SK-N-SH (cell line): ENCODE measurements at regions not wholly inside any gene's neighbourhood (a gene's known extent, or its start where the extent isn't known, plus 50 kb on each side); places are given as distances from the start of the nearest gene placed in this dataset.

Source experiments
- CTCF ChIA-PET: fragments of 300-600, 350-600 bp; formaldehyde crosslinking; extraction: SDS; loops from one replicate; lab custom pipeline; 2021; lab: Yijun Ruan, JAX
- POLR2A ChIA-PET: fragments of 350-600 bp; sonication (Branson Sonifier 250); formaldehyde crosslinking; extraction: SDS; loops from one replicate; lab custom pipeline; 2020; ENCODE audit warnings: antibody characterized with exemption, inconsistent platforms; lab: Yijun Ruan, JAX
- DNase-seq: peaks from one replicate; pipeline ENCODE4 v3.0.0; 2012
- H2AFZ ChIP-seq: fragments of 200-600 bp; sonication (generic); 2 replicates; pipeline ENCODE4 v1.8.1; 2016; ENCODE audit warnings: antibody characterized with exemption, mild to moderate bottlenecking, low read depth
- H3F3A ChIP-seq: fragments of 200-600 bp; sonication (generic); replicated peaks from 2 replicates; pipeline ENCODE3; 2016; ENCODE audit warnings: antibody characterized with exemption, mild to moderate bottlenecking; ENCODE audit not compliant: insufficient read depth
- H3K27ac ChIP-seq, 2 experiments: fragments of 200-500 bp in 1 of 2; fragments of 200-600 bp in 1 of 2; sonication (Bioruptor generic) in 1 of 2; sonication (generic), shearing (Covaris generic) in 1 of 2; 2 replicates each; pipeline versions ENCODE4 v1.5.1 to v1.6.1; 2014 to 2016; ENCODE audit warnings: low read depth in 2 of 2, inconsistent platforms in 1 of 2, low read length in 1 of 2, mild to moderate bottlenecking in 1 of 2, mixed read lengths in 1 of 2
- H3K27me3 ChIP-seq: fragments of 200-600 bp; sonication (generic), shearing (Covaris generic); 2 replicates; pipeline ENCODE4 v1.6.1; 2016; ENCODE audit warnings: mixed run types; ENCODE audit not compliant: insufficient read depth
- H3K36me3 ChIP-seq, 2 experiments: fragments of 200-500 bp in 1 of 2; fragments of 200-600 bp in 1 of 2; sonication (Bioruptor generic) in 1 of 2; sonication (generic) in 1 of 2; replicated peaks in 1 of 2; 2 replicates each; pipeline versions ENCODE3 to v1.5.1; 2014 to 2016; ENCODE audit warnings: low read length in 1 of 2, mild to moderate bottlenecking in 1 of 2; ENCODE audit not compliant: insufficient read depth in 2 of 2, control insufficient read depth in 1 of 2
- H3K4me1 ChIP-seq, 2 experiments: fragments of 200-500 bp in 1 of 2; fragments of 200-600 bp in 1 of 2; sonication (Bioruptor generic) in 1 of 2; sonication (generic), shearing (Covaris generic) in 1 of 2; 2 replicates each; pipeline versions ENCODE4 v1.5.1 to v1.6.1; 2014 to 2016; ENCODE audit warnings: low read depth in 1 of 2, low read length in 1 of 2, mixed run types in 1 of 2; ENCODE audit not compliant: insufficient read depth in 2 of 2, control insufficient read depth in 1 of 2
- H3K4me2 ChIP-seq: fragments of 200-600 bp; sonication (generic), shearing (Covaris generic); 2 replicates; pipeline ENCODE4 v1.6.1; 2017; ENCODE audit warnings: mixed run types
- H3K4me3 ChIP-seq, 2 experiments: fragments of 200-500 bp in 1 of 2; fragments of 200-600 bp in 1 of 2; sonication (Bioruptor generic) in 1 of 2; sonication (generic), shearing (Covaris generic) in 1 of 2; 2 replicates each; pipeline versions ENCODE4 v1.5.1 to v1.8.1; 2014 to 2016; ENCODE audit warnings: low read depth in 2 of 2, inconsistent platforms in 1 of 2, low read length in 1 of 2, mild to moderate bottlenecking in 1 of 2, mixed read lengths in 1 of 2, moderate library complexity in 1 of 2
- H3K79me2 ChIP-seq: fragments of 200-600 bp; sonication (generic); 2 replicates; pipeline ENCODE4 v1.8.1; 2017; ENCODE audit warnings: mild to moderate bottlenecking; ENCODE audit not compliant: insufficient read depth
- H3K9ac ChIP-seq: fragments of 200-600 bp; sonication (generic); 2 replicates; pipeline ENCODE4 v1.6.1; 2017; ENCODE audit warnings: mixed run types
- H3K9me2 ChIP-seq: fragments of 200-600 bp; sonication (generic); 2 replicates; pipeline ENCODE4 v1.6.1; 2017; ENCODE audit warnings: mixed run types
- H3K9me3 ChIP-seq: fragments of 200-600 bp; sonication (generic); 2 replicates; pipeline ENCODE4 v1.6.1; 2017; ENCODE audit warnings: mixed run types, mild to moderate bottlenecking, moderate library complexity
- H4K20me1 ChIP-seq: fragments of 200-600 bp; sonication (generic); 2 replicates; pipeline ENCODE4 v1.6.1; 2017; ENCODE audit warnings: mild to moderate bottlenecking, mixed run types; ENCODE audit not compliant: insufficient read depth
- ELF1 ChIP-seq: IDR thresholded peaks from 2 replicates; pipeline ENCODE4 v1.4.0; 2012
- EZH2phosphoT487 ChIP-seq: fragments of 200-600 bp; sonication (generic); IDR thresholded peaks from 2 replicates; pipeline ENCODE4 v1.6.1; 2017; ENCODE audit warnings: low read depth, mixed run types, mild to moderate bottlenecking, antibody characterized with exemption, moderate library complexity, borderline replicate concordance
- FOSL2 ChIP-seq: IDR thresholded peaks from 2 replicates; pipeline ENCODE4 v1.4.0; 2012; ENCODE audit warnings: low read depth, mild to moderate bottlenecking, moderate library complexity, borderline replicate concordance
- FOXJ3 ChIP-seq: sonication (generic); formaldehyde crosslinking; IDR thresholded peaks from 2 replicates; pipeline ENCODE4 v1.5.1; 2020; ENCODE audit warnings: mild to moderate bottlenecking, missing genetic modification reagents
- GABPA ChIP-seq: IDR thresholded peaks from 2 replicates; pipeline ENCODE4 v1.4.0; 2012; ENCODE audit warnings: low read depth, mild to moderate bottlenecking
- GATA2 ChIP-seq: sonication (generic); formaldehyde crosslinking; IDR thresholded peaks from 2 replicates; pipeline ENCODE4 v1.5.0; 2020; ENCODE audit warnings: mild to moderate bottlenecking, missing genetic modification reagents
- JUND ChIP-seq: IDR thresholded peaks from 2 replicates; pipeline ENCODE4 v1.4.0; 2012
- MAX ChIP-seq: IDR thresholded peaks from 2 replicates; pipeline ENCODE4 v1.4.0; 2012; ENCODE audit warnings: low read depth
- MEF2A ChIP-seq: IDR thresholded peaks from 2 replicates; pipeline ENCODE4 v1.4.0; 2012; ENCODE audit warnings: low read depth, borderline replicate concordance
- NFIC ChIP-seq: IDR thresholded peaks from 2 replicates; pipeline ENCODE4 v1.4.0; 2012; ENCODE audit warnings: borderline replicate concordance
- NRF1 ChIP-seq: IDR thresholded peaks from 2 replicates; pipeline ENCODE4 v1.6.1; 2012; ENCODE audit warnings: low read depth, mild to moderate bottlenecking, low read length
- PBX3 ChIP-seq: IDR thresholded peaks from 2 replicates; pipeline ENCODE4; 2012
- POLR2AphosphoS5 ChIP-seq: IDR thresholded peaks from 2 replicates; pipeline ENCODE4 v1.6.1; 2012; ENCODE audit warnings: low read depth, low read length
- RCOR1 ChIP-seq: fragments of 150-350 bp; IDR thresholded peaks from 2 replicates; pipeline ENCODE4 v1.6.1; 2017; ENCODE audit warnings: antibody characterized with exemption, low read length
- RXRA ChIP-seq: IDR thresholded peaks from 2 replicates; pipeline ENCODE4 v1.4.0; 2012; ENCODE audit warnings: low read depth, mild to moderate bottlenecking, borderline replicate concordance
- SIN3A ChIP-seq: IDR thresholded peaks from 2 replicates; pipeline ENCODE4 v1.6.1; 2012; ENCODE audit warnings: low read depth, mild to moderate bottlenecking, low read length, moderate library complexity, borderline replicate concordance
- SMC3 ChIP-seq: IDR thresholded peaks from 2 replicates; pipeline ENCODE4 v1.6.1; 2012; ENCODE audit warnings: low read depth, low read length, improper control_type of control experiment
- TAF1 ChIP-seq: IDR thresholded peaks from 2 replicates; pipeline ENCODE4 v1.6.1; 2012; ENCODE audit warnings: low read depth, mild to moderate bottlenecking, low read length, moderate library complexity, borderline replicate concordance
- TCF12 ChIP-seq: IDR thresholded peaks from 2 replicates; pipeline ENCODE4 v1.4.0; 2012
- TEAD4 ChIP-seq: IDR thresholded peaks from 2 replicates; pipeline ENCODE4 v1.4.0; 2012; ENCODE audit warnings: mild to moderate bottlenecking, borderline replicate concordance; ENCODE audit not compliant: insufficient read depth
- YY1 ChIP-seq: IDR thresholded peaks from 2 replicates; pipeline ENCODE4 v1.4.0; 2012; ENCODE audit warnings: low read depth, mild to moderate bottlenecking
- WGBS: methylation state at CpG from one replicate; pipeline ENCODE4 v1.1.6; 2017; ENCODE audit warnings: low lambda C conversion rate; 5-methylcytosine and 5-hydroxymethylcytosine counted together

GRCh38 chr10:107806026-107806425 is 641.5 kb upstream of the SORCS1 start:
- H3K9me2 ChIP-seq: no peaks in the 10 kb centered on the region
- WGBS: 42% methylated on average over 1 of the region's 1 CpG
- CTCF ChIA-PET: no interaction called here
- no peaks in the 10 kb centered on the region for H3F3A ChIP-seq
- H3K4me1 ChIP-seq: no peaks in the 10 kb centered on the region
- no peak for TF ChIP-seq MAX
- no peak for TF ChIP-seq TAF1
- no peak for TF ChIP-seq RCOR1
- no peak for TF ChIP-seq JUND
- no peak for TF ChIP-seq GATA2 (CRISPR knock-in tag)
- no peak for TF ChIP-seq ELF1
- TF ChIP-seq NRF1: no peak
- TF ChIP-seq NFIC: no peak
- TF ChIP-seq GABPA: no peak
- TF ChIP-seq PBX3: no peak
- H3K9me3 ChIP-seq: no peaks in the 10 kb centered on the region
- DNase-seq: no peak
- POLR2A ChIA-PET: no interaction called here
- no peaks in the 10 kb centered on the region for H3K79me2 ChIP-seq
- no peak overlapping the region for H3K27ac ChIP-seq
- no peaks in the 10 kb centered on the region for H4K20me1 ChIP-seq
- H2AFZ ChIP-seq: no peak overlapping the region
- no peak overlapping the region for H3K4me3 ChIP-seq
- no peaks in the 10 kb centered on the region for H3K36me3 ChIP-seq
- no peaks in the 10 kb centered on the region for H3K27me3 ChIP-seq
- H3K9ac ChIP-seq: no peak overlapping the region
- no peak overlapping the region for H3K4me2 ChIP-seq

- no peak overlapping the region for H3K4me2 ChIP-seq
- no peak overlapping the region for H2AFZ ChIP-seq
- H3K9me2 ChIP-seq: no peaks in the 10 kb centered on the region
- CTCF ChIA-PET: interaction anchor here (1.1 to 1.8 kb wide), 3 partner anchors 10 to 394 kb away, joined by 3 to 4 read pairs (median 3); no protein-coding TSS in a partner anchor
- no peaks in the 10 kb centered on the region for H3K27me3 ChIP-seq
- no peaks in the 10 kb centered on the region for H3K36me3 ChIP-seq
- no peak for DNase-seq
- no peaks in the 10 kb centered on the region for H3F3A ChIP-seq
- WGBS: 31% methylated on average over 4 of the region's 4 CpGs
- no peaks in the 10 kb centered on the region for H3K9me3 ChIP-seq
- no peak overlapping the region for H3K9ac ChIP-seq
- no peaks in the 10 kb centered on the region for H3K79me2 ChIP-seq
- H3K4me1 ChIP-seq: no peaks in the 10 kb centered on the region
- H3K27ac ChIP-seq: no peak overlapping the region
- POLR2A ChIA-PET: no interaction called here
- no peaks in the 10 kb centered on the region for H4K20me1 ChIP-seq
- TF ChIP-seq YY1: no peak
- TF ChIP-seq, all 33 proteins: peak for 0
- no peak overlapping the region for H3K4me3 ChIP-seq
These were observed 639.0 kb upstream of the SORCS1 start for GRCh38 chr10:107803546-107803945.

- no peaks in the 10 kb centered on the region for H3K9me3 ChIP-seq
- H3K79me2 ChIP-seq: no peaks in the 10 kb centered on the region
- H3K9ac ChIP-seq: no peak overlapping the region
- H3K27me3 ChIP-seq: no peaks in the 10 kb centered on the region
- no peaks in the 10 kb centered on the region for H3K9me2 ChIP-seq
- POLR2A ChIA-PET: no interaction called here
- no peak overlapping the region for H3K4me3 ChIP-seq
- no peak for DNase-seq
- no peaks in the 10 kb centered on the region for H4K20me1 ChIP-seq
- CTCF ChIA-PET: interaction anchor here (0.7 to 0.9 kb wide), 2 partner anchors 14 to 423 kb away, joined by 3 to 4 read pairs; no protein-coding TSS in a partner anchor
- H3K27ac ChIP-seq: no peak overlapping the region
- 59% methylated on average over 1 of the region's 1 CpG for WGBS
- TF ChIP-seq POLR2AphosphoS5: no peak
- TF ChIP-seq PBX3: no peak
- TF ChIP-seq NFIC: no peak
- no peak for TF ChIP-seq TCF12
- no peak for TF ChIP-seq SIN3A
- no peak for TF ChIP-seq TAF1
- TF ChIP-seq FOSL2: no peak
- TF ChIP-seq YY1: no peak
- no peak for TF ChIP-seq NRF1
- TF ChIP-seq TEAD4: no peak
- TF ChIP-seq RCOR1: no peak
- no peak for TF ChIP-seq RXRA
- TF ChIP-seq MEF2A: no peak
- TF ChIP-seq JUND: no peak
- TF ChIP-seq SMC3: no peak
- TF ChIP-seq ELF1: no peak
- no peak for TF ChIP-seq EZH2phosphoT487
- TF ChIP-seq FOXJ3 (CRISPR knock-in tag): no peak
- no peaks in the 10 kb centered on the region for H3F3A ChIP-seq
- H3K4me1 ChIP-seq: no peaks in the 10 kb centered on the region
- H2AFZ ChIP-seq: no peak overlapping the region
- H3K36me3 ChIP-seq: no peaks in the 10 kb centered on the region
- H3K4me2 ChIP-seq: no peak overlapping the region
These were observed 635.6 kb upstream of the SORCS1 start for GRCh38 chr10:107800061-107800460.
